H1 (cell line): ENCODE measurements at regions not wholly inside any gene's neighbourhood (a gene's known extent, or its start where the extent isn't known, plus 50 kb on each side); places are given as distances from the start of the nearest gene placed in this dataset.

Source experiments
- CTCF ChIP-seq, 3 experiments: IDR thresholded peaks; 1 replicate in 2 of 3; 2 replicates in 1 of 3; pipeline versions ENCODE4 v1.5.1 to v1.6.1; 2011; ENCODE audit warnings: low read length in 3 of 3, mild to moderate bottlenecking in 3 of 3, inconsistent platforms in 2 of 3, low read depth in 1 of 3, moderate library complexity in 1 of 3; ENCODE audit not compliant: insufficient read depth in 1 of 3; ENCODE audit errors: control extremely low read depth in 1 of 3
- EZH2 ChIP-seq: fragments of 200-600 bp; sonication (generic); IDR thresholded peaks from 2 replicates; pipeline ENCODE4 v1.7.1; 2012; ENCODE audit warnings: low read depth, mild to moderate bottlenecking, moderate library complexity, low read length, inconsistent platforms; ENCODE audit not compliant: severe bottlenecking
- JUN ChIP-seq: IDR thresholded peaks from 2 replicates; pipeline ENCODE4 v1.6.1; 2011; ENCODE audit warnings: low read depth, mild to moderate bottlenecking, improper control_type of control experiment, low read length
- MAFK ChIP-seq: IDR thresholded peaks from 2 replicates; pipeline ENCODE4 v1.6.1; 2012; ENCODE audit warnings: low read depth, mild to moderate bottlenecking, improper control_type of control experiment, low read length
- NANOG ChIP-seq: IDR thresholded peaks from 2 replicates; pipeline ENCODE4 v1.6.1; 2011; ENCODE audit warnings: low read length, low read depth, mild to moderate bottlenecking, inconsistent platforms; ENCODE audit not compliant: insufficient read depth, poor library complexity, severe bottlenecking
- PHF8 ChIP-seq: fragments of 200-600 bp; sonication (generic); conservative IDR thresholded peaks from 2 replicates; pipeline ENCODE4 v1.7.1; 2012; ENCODE audit warnings: low read depth, mild to moderate bottlenecking, inconsistent platforms, low read length, moderate library complexity
- POLR2A ChIP-seq, 2 experiments: IDR thresholded peaks; 1 replicate in 1 of 2; 2 replicates in 1 of 2; pipeline ENCODE4 v1.6.1; 2011; ENCODE audit warnings: low read depth in 2 of 2, low read length in 2 of 2, mild to moderate bottlenecking in 2 of 2; ENCODE audit errors: control extremely low read depth in 1 of 2
- SAP30 ChIP-seq: fragments of 300-600 bp; sonication (generic); IDR thresholded peaks from 2 replicates; pipeline ENCODE4 v1.7.1; 2012; ENCODE audit warnings: low read length, moderate library complexity, mild to moderate bottlenecking, inconsistent platforms; ENCODE audit not compliant: insufficient read depth, insufficient replicate concordance
- SIX5 ChIP-seq: IDR thresholded peaks from 2 replicates; pipeline ENCODE4 v1.6.1; 2011; ENCODE audit warnings: mild to moderate bottlenecking, low read depth, low read length
- SP1 ChIP-seq: IDR thresholded peaks from 2 replicates; pipeline ENCODE4 v1.6.1; 2011; ENCODE audit warnings: low read depth, low read length
- SP2 ChIP-seq: IDR thresholded peaks from 2 replicates; pipeline ENCODE4 v1.6.1; 2012; ENCODE audit warnings: mild to moderate bottlenecking, low read length, inconsistent platforms
- TEAD4 ChIP-seq: IDR thresholded peaks from 2 replicates; pipeline ENCODE4 v1.6.1; 2012; ENCODE audit warnings: low read depth, low read length, inconsistent platforms, mixed read lengths
- ZNF274 ChIP-seq: IDR thresholded peaks from 2 replicates; pipeline ENCODE4 v1.7.0; 2012; ENCODE audit warnings: low read length, borderline replicate concordance; ENCODE audit errors: extremely low read depth
- TF ChIP-seq, protein P1 (sequence below): IDR thresholded peaks from 2 replicates; pipeline ENCODE4 v1.6.1; 2011; ENCODE audit warnings: low read length, improper control_type of control experiment

DNA sequence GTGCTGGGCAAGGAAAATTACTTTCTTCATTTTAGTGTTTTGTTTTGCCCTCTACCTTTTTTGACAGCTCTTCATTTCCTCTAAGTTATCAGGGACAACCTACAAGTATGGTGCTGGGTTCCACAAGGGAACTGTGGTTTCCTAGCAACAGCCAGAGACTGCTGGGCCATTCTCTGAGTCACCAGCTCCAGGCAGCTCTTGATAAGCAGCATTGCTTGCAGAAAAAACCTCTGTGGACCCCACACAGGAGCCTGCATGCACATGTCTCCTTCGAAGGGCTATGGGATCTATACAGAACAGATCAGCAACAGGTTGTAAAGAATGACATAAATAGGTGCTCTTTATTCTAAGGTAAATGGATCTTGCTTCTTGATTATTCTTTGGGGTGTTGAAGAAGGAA lies 81.0 kb upstream of the CCDC196 start:
- TF ChIP-seq TEAD4 (no peak), EZH2 (no peak), CTCF (IDR thresholded peaks at IDR 0.05; ENCODE audit: control extremely low read depth in 1 of 3, insufficient read depth in 1 of 3, low read depth in 1 of 3, low read length in 3 of 3) (no peak), SP1 (no peak), MAFK (no peak), POLR2A (IDR thresholded peaks at IDR 0.05; ENCODE audit: control extremely low read depth in 1 of 2, low read depth in 2 of 2, low read length in 2 of 2) (no peak), JUN (no peak), SIX5 (no peak), SAP30 (no peak), PHF8 (no peak), SP2 (no peak), ZNF274 (no peak), NANOG (no peak)
- TF ChIP-seq, protein P1, sequence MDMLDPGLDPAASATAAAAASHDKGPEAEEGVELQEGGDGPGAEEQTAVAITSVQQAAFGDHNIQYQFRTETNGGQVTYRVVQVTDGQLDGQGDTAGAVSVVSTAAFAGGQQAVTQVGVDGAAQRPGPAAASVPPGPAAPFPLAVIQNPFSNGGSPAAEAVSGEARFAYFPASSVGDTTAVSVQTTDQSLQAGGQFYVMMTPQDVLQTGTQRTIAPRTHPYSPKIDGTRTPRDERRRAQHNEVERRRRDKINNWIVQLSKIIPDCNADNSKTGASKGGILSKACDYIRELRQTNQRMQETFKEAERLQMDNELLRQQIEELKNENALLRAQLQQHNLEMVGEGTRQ: no peak
